Liver (tissue), 8 donors: ENCODE measurements at regions not wholly inside any gene's neighbourhood (a gene's known extent, or its start where the extent isn't known, plus 50 kb on each side); places are given as distances from the start of the nearest gene placed in this dataset.

Source experiments
- DNase-seq: peaks from one replicate; pipeline ENCODE4 v3.0.0-alpha.2; 2017; ENCODE audit warnings: low spot score
- H3K27ac ChIP-seq, 2 donors: one replicate each; pipeline ENCODE4 v1.7.0; 2013; ENCODE audit warnings: inconsistent platforms in 2 of 2, low read length in 2 of 2, control low read depth in 1 of 2, low read depth in 1 of 2, mild to moderate bottlenecking in 1 of 2
- H3K27me3 ChIP-seq, 4 donors: one replicate each; pipeline versions ENCODE4 v1.6.1 to v1.7.0; 2013; ENCODE audit warnings: low read length in 3 of 4, inconsistent platforms in 1 of 4, mild to moderate bottlenecking in 1 of 4, moderate library complexity in 1 of 4; ENCODE audit not compliant: control insufficient read depth in 4 of 4, insufficient read depth in 4 of 4
- H3K36me3 ChIP-seq, 4 donors: one replicate each; pipeline versions ENCODE4 v1.6.1 to v1.7.0; 2013; ENCODE audit warnings: low read length in 3 of 4, mild to moderate bottlenecking in 3 of 4, low read depth in 1 of 4, moderate library complexity in 1 of 4; ENCODE audit not compliant: control insufficient read depth in 4 of 4, insufficient read depth in 3 of 4
- H3K4me1 ChIP-seq, 4 donors: one replicate each; pipeline versions ENCODE4 v1.6.1 to v1.7.0; 2013; ENCODE audit warnings: low read length in 3 of 4, mild to moderate bottlenecking in 3 of 4, moderate library complexity in 1 of 4; ENCODE audit not compliant: control insufficient read depth in 4 of 4, insufficient read depth in 4 of 4
- H3K4me3 ChIP-seq, 3 donors: one replicate each; pipeline versions ENCODE4 v1.6.1 to v1.7.0; 2013; ENCODE audit warnings: low read length in 3 of 3, control low read depth in 1 of 3, low read depth in 1 of 3, mild to moderate bottlenecking in 1 of 3
- H3K9ac ChIP-seq, 2 donors: one replicate each; pipeline ENCODE4 v1.7.0; 2013; ENCODE audit warnings: low read length in 2 of 2, mild to moderate bottlenecking in 2 of 2, moderate library complexity in 2 of 2, control low read depth in 1 of 2, low read depth in 1 of 2
- H3K9me3 ChIP-seq, 4 donors: one replicate each; pipeline versions ENCODE4 v1.6.1 to v1.7.0; 2013; ENCODE audit warnings: low read length in 3 of 4; ENCODE audit not compliant: control insufficient read depth in 4 of 4
- ATF3 ChIP-seq: IDR thresholded peaks from 2 replicates; pipeline ENCODE4 v1.6.1; 2016; ENCODE audit warnings: antibody characterized with exemption
- CTCF ChIP-seq: fragments of 150-350 bp; IDR thresholded peaks from 2 replicates; pipeline ENCODE4 v1.5.1; 2017; ENCODE audit warnings: improper control_type of control experiment, low read depth, low read length; ENCODE audit not compliant: missing input control
- EGR1 ChIP-seq, 2 donors: IDR thresholded peaks; 2 replicates each; pipeline ENCODE4 v1.6.1; 2016 to 2018; ENCODE audit warnings: antibody characterized with exemption in 2 of 2, low read depth in 2 of 2
- FOXA1 ChIP-seq: IDR thresholded peaks from 2 replicates; pipeline ENCODE4 v1.6.1; 2016; ENCODE audit warnings: antibody characterized with exemption
- GABPA ChIP-seq, 2 donors: IDR thresholded peaks in 1 of 2; conservative IDR thresholded peaks in 1 of 2; 2 replicates each; pipeline ENCODE4 v1.6.1; 2016; ENCODE audit warnings: antibody characterized with exemption in 2 of 2, mild to moderate bottlenecking in 1 of 2, moderate library complexity in 1 of 2
- HNF4A ChIP-seq, 2 donors: conservative IDR thresholded peaks; 2 replicates each; pipeline ENCODE4 v1.6.1; 2016; ENCODE audit warnings: antibody characterized with exemption in 2 of 2, mild to moderate bottlenecking in 2 of 2
- JUND ChIP-seq, 2 donors: IDR thresholded peaks; 2 replicates each; pipeline ENCODE4 v1.6.1; 2016; ENCODE audit warnings: antibody characterized with exemption in 2 of 2
- MAX ChIP-seq: IDR thresholded peaks from 2 replicates; pipeline ENCODE4 v1.6.1; 2016; ENCODE audit warnings: antibody characterized with exemption
- NR2F2 ChIP-seq: IDR thresholded peaks from 2 replicates; pipeline ENCODE4 v1.6.1; 2016; ENCODE audit warnings: antibody characterized with exemption
- REST ChIP-seq: IDR thresholded peaks from 2 replicates; pipeline ENCODE4 v1.6.1; 2016; ENCODE audit warnings: antibody characterized with exemption, mild to moderate bottlenecking
- RXRA ChIP-seq, 2 donors: IDR thresholded peaks; 2 replicates each; pipeline ENCODE4 v1.6.1; 2017 to 2018; ENCODE audit warnings: antibody characterized with exemption in 2 of 2, mild to moderate bottlenecking in 1 of 2
- SP1 ChIP-seq: IDR thresholded peaks from 2 replicates; pipeline ENCODE4 v1.6.1; 2018; ENCODE audit warnings: antibody characterized with exemption, mild to moderate bottlenecking
- TAF1 ChIP-seq: conservative IDR thresholded peaks from 2 replicates; pipeline ENCODE4 v1.6.1; 2016; ENCODE audit warnings: antibody characterized with exemption, mild to moderate bottlenecking
- WGBS: extraction: QIAGEN DNeasy Blood & Tissue Kit; methylation state at CpG from one replicate; pipeline ENCODE4 v1.1.7; 2013; 5-methylcytosine and 5-hydroxymethylcytosine counted together
- donor health status: healthy.
- donor health status: healthy.
- donor health status: healthy.
- donor health status: healthy.
- donor health status: healthy.

GRCh38 chr13:39251340-39251739 is 213.1 kb downstream of the NHLRC3 start:
- H3K9ac ChIP-seq = no peak overlapping the region
- no peaks in the 10 kb centered on the region for H3K36me3 ChIP-seq
- no peaks in the 10 kb centered on the region for H3K4me1 ChIP-seq
- H3K27me3 ChIP-seq = no peaks in the 10 kb centered on the region
- H3K9me3 ChIP-seq = no peaks in the 10 kb centered on the region
- no peak overlapping the region for H3K4me3 ChIP-seq
- WGBS = 93% methylated on average over 8 of the region's 8 CpGs
- H3K27ac ChIP-seq = no peak overlapping the region
- TF ChIP-seq RXRA (IDR thresholded peaks at IDR 0.05) (no peak), JUND (IDR thresholded peaks at IDR 0.05) (no peak), CTCF (no peak), NR2F2 (no peak), FOXA1 (no peak), HNF4A (conservative IDR thresholded peaks at IDR 0.05) (no peak), SP1 (no peak), GABPA (IDR thresholded peaks at IDR 0.05 in 1 of 2, conservative IDR thresholded peaks at IDR 0.05 in 1 of 2) (no peak), EGR1 (IDR thresholded peaks at IDR 0.05; ENCODE audit: low read depth in 2 of 2) (no peak), TAF1 (no peak)
- DNase-seq = no peak

GRCh38 chr13:39253774-39254173 is 215.5 kb downstream of the NHLRC3 start:
- no peaks in the 10 kb centered on the region for H3K36me3 ChIP-seq
- TF ChIP-seq TAF1 (no peak), CTCF (no peak), SP1 (no peak), RXRA (IDR thresholded peaks at IDR 0.05) (no peak), REST (no peak), MAX (no peak), NR2F2 (no peak), ATF3 (no peak), GABPA (IDR thresholded peaks at IDR 0.05 in 1 of 2, conservative IDR thresholded peaks at IDR 0.05 in 1 of 2) (no peak)
- no peak overlapping the region for H3K9ac ChIP-seq
- H3K9me3 ChIP-seq = no peaks in the 10 kb centered on the region
- H3K4me3 ChIP-seq = no peak overlapping the region
- H3K27me3 ChIP-seq = no peaks in the 10 kb centered on the region
- 57% methylated on average over 3 of the region's 3 CpGs for WGBS
- no peaks in the 10 kb centered on the region for H3K4me1 ChIP-seq
- DNase-seq = no peak
- no peak overlapping the region for H3K27ac ChIP-seq
